Skeletal muscle cell (primary cell): ENCODE measurements at regions not wholly inside any gene's neighbourhood (a gene's known extent, or its start where the extent isn't known, plus 50 kb on each side); places are given as distances from the start of the nearest gene placed in this dataset.
"Not testable (repeated sequence)": the region's sequence is repeated elsewhere in the genome, so short reads cannot be mapped to it uniquely, and the experiment has no call there.

Source experiments
- DNase-seq: peaks from one replicate; pipeline ENCODE4 v3.0.0-alpha.2; 2010; ENCODE audit warnings: low read depth
- H3K4me3 ChIP-seq: 2 replicates; pipeline ENCODE4 v1.5.1; 2011; ENCODE audit warnings: low read depth, mild to moderate bottlenecking, control low read depth, low read length, moderate library complexity

GRCh38 chr22:49466878-49467595 is 360.6 kb downstream of the BRD1 start:
- no peak overlapping the region for H3K4me3 ChIP-seq
- DNase-seq: no peak

GRCh38 chr22:49464037-49464436 is 363.6 kb downstream of the BRD1 start:
- no peak for DNase-seq
- no peak overlapping the region for H3K4me3 ChIP-seq

- DNase-seq: no peak
- no peak overlapping the region for H3K4me3 ChIP-seq
Measured at GRCh38 chr22:49462795-49463194, 364.9 kb downstream of the BRD1 start.

GRCh38 chr22:49462291-49462690 is 365.4 kb downstream of the BRD1 start:
- H3K4me3 ChIP-seq: no peak overlapping the region
- no peak for DNase-seq

- no peak for DNase-seq
- H3K4me3 ChIP-seq: no peak overlapping the region
Measured at GRCh38 chr22:49461674-49462073, 366.0 kb downstream of the BRD1 start.

- no peak overlapping the region for H3K4me3 ChIP-seq
- DNase-seq: no peak
Measured at GRCh38 chr22:49460592-49461281, 366.9 kb downstream of the BRD1 start.

GRCh38 chr22:49460091-49460490 is 367.6 kb downstream of the BRD1 start:
- no peak overlapping the region for H3K4me3 ChIP-seq
- DNase-seq: no peak

- H3K4me3 ChIP-seq: no peak overlapping the region
- DNase-seq: no peak
Measured at GRCh38 chr22:49458708-49459099, 369.0 kb downstream of the BRD1 start.

GRCh38 chr22:49457946-49458707 is 369.5 kb downstream of the BRD1 start:
- DNase-seq: no peak
- H3K4me3 ChIP-seq: no peak overlapping the region

- DNase-seq: no peak
Measured at GRCh38 chr22:49457146-49457545, 370.5 kb downstream of the BRD1 start.

GRCh38 chr22:49455595-49455994 is 372.1 kb downstream of the BRD1 start:
- H3K4me3 ChIP-seq: no peak overlapping the region
- DNase-seq: no peak

More at GRCh38 chr22:49457146-49457545, 370.5 kb downstream of the BRD1 start:
- no peak overlapping the region for H3K4me3 ChIP-seq

GRCh38 chr22:49454726-49455125 is 372.9 kb downstream of the BRD1 start:
- DNase-seq: no peak
- H3K4me3 ChIP-seq: no peak overlapping the region

GRCh38 chr22:49453771-49454170 is 373.9 kb downstream of the BRD1 start:
- H3K4me3 ChIP-seq: no peak overlapping the region
- DNase-seq: no peak

- DNase-seq, H3K4me3 ChIP-seq: not testable (repeated sequence)
Measured at GRCh38 chr22:49453019-49453418, 374.7 kb downstream of the BRD1 start.

- no peak for DNase-seq
- H3K4me3 ChIP-seq: no peak overlapping the region
Measured at GRCh38 chr22:49452362-49452946, 375.2 kb downstream of the BRD1 start.

GRCh38 chr22:49451070-49451840 is 376.4 kb downstream of the BRD1 start:
- H3K4me3 ChIP-seq: no peak overlapping the region
- no peak for DNase-seq

GRCh38 chr22:49450498-49450897 is 377.2 kb downstream of the BRD1 start:
- DNase-seq: no peak
- H3K4me3 ChIP-seq: no peak overlapping the region

- DNase-seq: no peak
- no peak overlapping the region for H3K4me3 ChIP-seq
Measured at GRCh38 chr22:49449811-49450446, 377.7 kb downstream of the BRD1 start.

- DNase-seq: no peak
- H3K4me3 ChIP-seq: no peak overlapping the region
Measured at GRCh38 chr22:49449377-49449776, 378.3 kb downstream of the BRD1 start.
